HG03159 (cell line): ENCODE measurements at regions not wholly inside any gene's neighbourhood (a gene's known extent, or its start where the extent isn't known, plus 50 kb on each side); places are given as distances from the start of the nearest gene placed in this dataset.

Source experiments
- ATAC-seq: cut with Tn5 transposase; IDR thresholded peaks from one replicate; pipeline ENCODE4 v1.9.1; 2021; ENCODE audit warnings: mild to moderate bottlenecking, moderate library complexity; ENCODE audit not compliant: unreplicated experiment

- no peak for ATAC-seq
These were observed 60.3 kb upstream of the EML4 start for GRCh38 chr2:42108852-42109251.

GRCh38 chr2:42109959-42110640 is 59.1 kb upstream of the EML4 start:
- ATAC-seq, result no peak

- ATAC-seq, result no peak
These were observed 58.4 kb upstream of the EML4 start for GRCh38 chr2:42110641-42111322.

- no peak for ATAC-seq
These were observed 56.7 kb upstream of the EML4 start for GRCh38 chr2:42112418-42112817.

GRCh38 chr2:42113452-42113851 is 55.7 kb upstream of the EML4 start:
- ATAC-seq, result no peak

GRCh38 chr2:42114091-42114490 is 55.1 kb upstream of the EML4 start:
- ATAC-seq, result no peak

GRCh38 chr2:42115588-42115987 is 53.6 kb upstream of the EML4 start:
- ATAC-seq, result no peak

- no peak for ATAC-seq
These were observed 52.7 kb upstream of the EML4 start for GRCh38 chr2:42116195-42117181.

- no peak for ATAC-seq
These were observed 52.0 kb upstream of the EML4 start for GRCh38 chr2:42117182-42117579.

- ATAC-seq, result peak; percentile 90
These were observed 51.0 kb upstream of the EML4 start for GRCh38 chr2:42117923-42118753.

- no peak for ATAC-seq
These were observed 50.2 kb upstream of the EML4 start for GRCh38 chr2:42118754-42119569.
